ENCODE measurements at regions not wholly inside any gene's neighbourhood (a gene's known extent, or its start where the extent isn't known, plus 50 kb on each side); places are given as distances from the start of the nearest gene placed in this dataset.
"Not testable (repeated sequence)": the region's sequence is repeated elsewhere in the genome, so short reads cannot be mapped to it uniquely, and the experiment has no call there.

- TF ChIP-seq CTCF (IDR thresholded peaks at IDR 0.05); ZFX (IDR thresholded peaks at IDR 0.05; ENCODE audit: borderline replicate concordance): not testable (repeated sequence)
These were observed 461.5 kb upstream of the GCFC2 start for GRCh38 chr2:76172154-76172595.
